Fibroblast of skin of left quadriceps (primary cell): ENCODE measurements at regions not wholly inside any gene's neighbourhood (a gene's known extent, or its start where the extent isn't known, plus 50 kb on each side); places are given as distances from the start of the nearest gene placed in this dataset.

Experiments
- DNase-seq, 2 experiments: peaks; one replicate each; pipeline ENCODE4 v3.0.0-alpha.2; 2013; ENCODE audit warnings: low read depth in 2 of 2

- DNase-seq: peak; percentile 12 to 20
Observed at GRCh38 chr21:24225431-24225830, 1381.8 kb downstream of the MRPL39 start.

- DNase-seq: no peak
Observed at GRCh38 chr21:24224422-24224821, 1382.9 kb downstream of the MRPL39 start.

- DNase-seq: no peak
Observed at GRCh38 chr21:24223624-24224023, 1383.7 kb downstream of the MRPL39 start.

- DNase-seq: no peak
Observed at GRCh38 chr21:24222676-24223075, 1384.6 kb downstream of the MRPL39 start.

GRCh38 chr21:24220446-24220845 lies 1386.8 kb downstream of the MRPL39 start:
- peak; percentile 24 to 28 for DNase-seq

GRCh38 chr21:24217151-24217550 lies 1390.1 kb downstream of the MRPL39 start:
- no peak for DNase-seq

- DNase-seq: no peak
Observed at GRCh38 chr21:24210130-24210529, 1397.2 kb downstream of the MRPL39 start.

GRCh38 chr21:24208562-24209260 lies 1398.6 kb downstream of the MRPL39 start:
- DNase-seq: no peak

GRCh38 chr21:24205319-24205718 lies 1402.0 kb downstream of the MRPL39 start:
- no peak for DNase-seq

GRCh38 chr21:24204641-24205040 lies 1402.6 kb downstream of the MRPL39 start:
- DNase-seq: no peak

GRCh38 chr21:24200052-24200451 lies 1407.2 kb downstream of the MRPL39 start:
- no peak for DNase-seq

GRCh38 chr21:24197923-24198322 lies 1409.4 kb downstream of the MRPL39 start:
- DNase-seq: peak in 1 of 2 experiments; percentile 10

- DNase-seq: no peak
Observed at GRCh38 chr21:24197132-24197643, 1410.1 kb downstream of the MRPL39 start.

- peak; percentile 44 to 52 for DNase-seq
Observed at GRCh38 chr21:24188506-24188905, 1418.8 kb downstream of the MRPL39 start.

GRCh38 chr21:24183077-24183476 lies 1424.2 kb downstream of the MRPL39 start:
- peak; percentile 35 to 51 for DNase-seq

- no peak for DNase-seq
Observed at GRCh38 chr21:24179110-24179509, 1428.2 kb downstream of the MRPL39 start.

GRCh38 chr21:24175106-24175505 lies 1432.2 kb downstream of the MRPL39 start:
- no peak for DNase-seq

GRCh38 chr21:24171736-24172135 lies 1435.5 kb downstream of the MRPL39 start:
- DNase-seq: no peak

- no peak for DNase-seq
Observed at GRCh38 chr21:24163539-24163938, 1443.7 kb downstream of the MRPL39 start.

GRCh38 chr21:24160528-24160927 lies 1446.8 kb downstream of the MRPL39 start:
- DNase-seq: no peak

GRCh38 chr21:24153137-24153536 lies 1454.1 kb downstream of the MRPL39 start:
- no peak for DNase-seq

- DNase-seq: no peak
Observed at GRCh38 chr21:24150753-24151152, 1456.5 kb downstream of the MRPL39 start.

- no peak for DNase-seq
Observed at GRCh38 chr21:24148461-24148860, 1458.8 kb downstream of the MRPL39 start.

- no peak for DNase-seq
Observed at GRCh38 chr21:24147674-24148073, 1459.6 kb downstream of the MRPL39 start.
